H9 (cell line): ENCODE measurements at regions not wholly inside any gene's neighbourhood (a gene's known extent, or its start where the extent isn't known, plus 50 kb on each side); places are given as distances from the start of the nearest gene placed in this dataset.

Experiments
- DNase-seq: peaks from one replicate; pipeline ENCODE4 v3.0.0-alpha.2; 2017
- H2AFZ ChIP-seq: one replicate; pipeline ENCODE4 v1.6.1; 2013; ENCODE audit warnings: mild to moderate bottlenecking, low read length, control low read depth, moderate library complexity
- H2AK5ac ChIP-seq: 2 replicates; pipeline ENCODE4 v1.6.1; 2013; ENCODE audit warnings: low read length, control low read depth, mixed read lengths; ENCODE audit not compliant: insufficient read length
- H2BK120ac ChIP-seq: one replicate; pipeline ENCODE4 v1.6.1; 2013; ENCODE audit warnings: low read depth, mild to moderate bottlenecking, low read length, control low read depth, inconsistent platforms; ENCODE audit not compliant: poor library complexity, severe bottlenecking
- H2BK12ac ChIP-seq: 2 replicates; pipeline ENCODE4 v1.6.1; 2013; ENCODE audit warnings: low read length, control low read depth, mixed read lengths, low read depth; ENCODE audit not compliant: insufficient read length
- H2BK15ac ChIP-seq: 2 replicates; pipeline ENCODE4 v1.6.1; 2013; ENCODE audit warnings: low read depth, low read length, control low read depth
- H2BK20ac ChIP-seq: one replicate; pipeline ENCODE4 v1.6.1; 2013; ENCODE audit warnings: low read depth, mild to moderate bottlenecking, low read length, control low read depth, inconsistent platforms; ENCODE audit not compliant: poor library complexity, severe bottlenecking
- H2BK5ac ChIP-seq: 2 replicates; pipeline ENCODE4 v1.6.1; 2013; ENCODE audit warnings: low read length, control low read depth, mixed read lengths; ENCODE audit not compliant: insufficient read length
- H3K14ac ChIP-seq: 2 replicates; pipeline ENCODE4 v1.6.1; 2013; ENCODE audit warnings: low read length, control low read depth; ENCODE audit not compliant: insufficient read depth
- H3K18ac ChIP-seq: 2 replicates; pipeline ENCODE4 v1.6.1; 2013; ENCODE audit warnings: low read depth, mild to moderate bottlenecking, mixed read lengths, low read length, control low read depth; ENCODE audit not compliant: insufficient read length
- H3K23ac ChIP-seq: 2 replicates; pipeline ENCODE4 v1.6.1; 2013; ENCODE audit warnings: low read length, control low read depth, mixed read lengths, low read depth; ENCODE audit not compliant: insufficient read length
- H3K23me2 ChIP-seq: 2 replicates; pipeline ENCODE4 v1.6.1; 2013; ENCODE audit warnings: low read depth, mild to moderate bottlenecking, mixed read lengths, low read length, control low read depth; ENCODE audit not compliant: insufficient read length, poor library complexity, severe bottlenecking
- H3K27ac ChIP-seq: 2 replicates; pipeline ENCODE4 v1.5.1; 2013; ENCODE audit warnings: low read length, control low read depth, mixed read lengths, low read depth; ENCODE audit not compliant: insufficient read length
- H3K27me3 ChIP-seq: 2 replicates; pipeline ENCODE4 v1.6.1; 2013; ENCODE audit warnings: low read length, control low read depth, inconsistent platforms; ENCODE audit not compliant: insufficient read depth
- H3K4ac ChIP-seq: 2 replicates; pipeline ENCODE4 v1.6.1; 2013; ENCODE audit warnings: low read depth, mild to moderate bottlenecking, control low read depth, inconsistent platforms, low read length, moderate library complexity
- H3K4me1 ChIP-seq: 2 replicates; pipeline ENCODE4 v1.6.1; 2013; ENCODE audit warnings: low read length, control low read depth, inconsistent platforms; ENCODE audit not compliant: insufficient read depth
- H3K4me2 ChIP-seq: 2 replicates; pipeline ENCODE4 v1.6.1; 2013; ENCODE audit warnings: low read length, control low read depth, mixed read lengths; ENCODE audit not compliant: insufficient read length, insufficient read depth
- H3K56ac ChIP-seq: 2 replicates; pipeline ENCODE4 v1.6.1; 2013; ENCODE audit warnings: low read depth, mild to moderate bottlenecking, mixed read lengths, low read length, control low read depth; ENCODE audit not compliant: insufficient read length
- H3K79me1 ChIP-seq: 2 replicates; pipeline ENCODE4 v1.6.1; 2013; ENCODE audit warnings: low read depth, mild to moderate bottlenecking, moderate library complexity, low read length, control low read depth, inconsistent platforms; ENCODE audit not compliant: insufficient read depth, poor library complexity, severe bottlenecking
- H3K79me2 ChIP-seq: 2 replicates; pipeline ENCODE4 v1.6.1; 2013; ENCODE audit warnings: low read length, control low read depth, inconsistent platforms; ENCODE audit not compliant: insufficient read depth
- H3K9ac ChIP-seq: 2 replicates; pipeline ENCODE4 v1.6.1; 2013; ENCODE audit warnings: low read length, control low read depth, mixed read lengths; ENCODE audit not compliant: insufficient read length; ENCODE audit errors: extremely low read depth
- H3K9me3 ChIP-seq: one replicate; pipeline ENCODE4 v1.6.1; 2013; ENCODE audit warnings: low read depth, low read length, inconsistent platforms; ENCODE audit not compliant: control insufficient read depth
- H3T11ph ChIP-seq: one replicate; pipeline ENCODE4 v1.6.1; 2013; ENCODE audit warnings: mild to moderate bottlenecking, low read length, control low read depth, inconsistent platforms
- H4K20me1 ChIP-seq: one replicate; pipeline ENCODE4 v1.6.1; 2013; ENCODE audit not compliant: control insufficient read depth, insufficient read length, insufficient read depth
- H4K5ac ChIP-seq: 2 replicates; pipeline ENCODE4 v1.6.1; 2013; ENCODE audit warnings: low read depth, mild to moderate bottlenecking, mixed read lengths, low read length, control low read depth; ENCODE audit not compliant: insufficient read length
- H4K8ac ChIP-seq: replicated peaks from 2 replicates; pipeline ENCODE4 v1.6.1; 2013; ENCODE audit warnings: low read length, control low read depth, mixed read lengths, low read depth; ENCODE audit not compliant: insufficient read length
- H4K91ac ChIP-seq: 2 replicates; pipeline ENCODE4 v1.6.1; 2013; ENCODE audit warnings: low read depth, mild to moderate bottlenecking, moderate library complexity, mixed read lengths, low read length, control low read depth; ENCODE audit not compliant: insufficient read length
- H3K27ac Mint-ChIP-seq, 3 experiments: 2 replicates in 2 of 3; 3 replicates in 1 of 3; pipeline ENCODE4 v1.8.0; 2020 to 2021; ENCODE audit warnings: mixed read lengths in 3 of 3, mild to moderate bottlenecking in 1 of 3, moderate library complexity in 1 of 3
- H3K27me3 Mint-ChIP-seq: 2 replicates; pipeline ENCODE4 v1.8.0; 2021; ENCODE audit warnings: low read depth, mild to moderate bottlenecking, moderate library complexity, mixed read lengths
- H3K36me3 Mint-ChIP-seq, 3 experiments: 2 replicates in 2 of 3; 3 replicates in 1 of 3; pipeline ENCODE4 v1.8.0; 2020 to 2021; ENCODE audit warnings: low read depth in 3 of 3, mixed read lengths in 3 of 3; ENCODE audit not compliant: insufficient read depth in 1 of 3
- H3K4me1 Mint-ChIP-seq, 2 experiments: 2 replicates each; pipeline ENCODE4 v1.8.0; 2020; ENCODE audit warnings: mixed read lengths in 2 of 2
- H3K4me3 Mint-ChIP-seq, 2 experiments: 2 replicates in 1 of 2; 3 replicates in 1 of 2; pipeline ENCODE4 v1.8.0; 2020 to 2021; ENCODE audit warnings: mild to moderate bottlenecking in 2 of 2, mixed read lengths in 2 of 2, moderate library complexity in 1 of 2
- H3K9me3 Mint-ChIP-seq, 2 experiments: 2 replicates in 1 of 2; 3 replicates in 1 of 2; pipeline ENCODE4 v1.8.0; 2020; ENCODE audit warnings: mild to moderate bottlenecking in 2 of 2, mixed read lengths in 2 of 2, moderate library complexity in 1 of 2
- WGBS: extraction: QIAGEN DNeasy Blood & Tissue Kit; methylation state at CpG from one replicate; pipeline ENCODE4 v1.1.7; 2013; ENCODE audit warnings: missing lambda C conversion rate, low lambda C conversion rate, mixed read lengths; ENCODE audit not compliant: insufficient read length; ENCODE audit errors: extremely low coverage; 5-methylcytosine and 5-hydroxymethylcytosine counted together
- TF ChIP-seq, protein P1 (sequence below): fragments of 200-600 bp; sonication (generic); conservative IDR thresholded peaks from 3 replicates; pipeline ENCODE4 v1.8.0; 2021; ENCODE audit warnings: antibody characterized with exemption, mild to moderate bottlenecking

DNA sequence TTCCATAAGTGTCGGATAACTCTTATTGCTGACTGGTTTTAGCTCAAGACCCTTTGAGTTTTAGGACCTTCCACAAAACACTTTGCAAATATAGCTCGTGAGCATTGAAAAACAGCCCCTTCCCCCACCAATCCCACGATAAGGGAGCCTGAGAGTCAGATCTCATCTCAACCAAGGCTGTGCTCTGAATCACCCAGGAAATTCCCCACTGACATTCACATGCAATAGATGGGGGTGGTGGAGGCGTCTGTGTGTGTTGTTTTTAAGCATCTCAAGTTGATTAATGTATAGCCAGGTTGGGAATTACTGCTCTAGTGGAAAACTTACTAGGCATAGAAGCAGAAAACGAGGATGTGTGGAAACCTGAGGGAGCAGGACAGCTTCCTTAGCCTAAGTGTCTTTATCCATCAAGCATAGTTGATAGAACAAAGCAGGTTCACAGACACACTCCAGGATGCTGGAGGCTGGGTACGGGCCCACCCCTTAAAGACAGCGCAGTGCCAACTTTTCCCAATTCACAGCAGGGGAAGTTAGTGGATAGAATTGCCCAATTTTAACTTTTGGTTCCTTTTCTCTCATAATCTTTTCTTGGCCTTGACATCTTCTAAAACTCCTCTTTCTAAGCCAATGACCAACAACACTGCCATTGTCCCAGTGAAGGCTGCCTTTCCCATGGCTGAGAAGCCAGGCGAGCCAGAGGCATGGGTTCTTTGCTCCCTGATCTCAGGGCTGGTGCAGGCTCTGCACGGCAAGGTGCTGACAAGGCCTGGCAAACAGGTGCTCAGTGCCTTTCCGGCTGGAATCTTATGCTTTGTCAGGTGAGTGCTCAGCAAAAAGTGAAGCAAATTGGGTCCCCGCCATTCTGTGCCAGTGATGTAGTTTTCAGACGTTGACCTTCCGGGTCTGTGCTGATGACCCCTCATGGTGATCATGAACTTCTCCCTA lies 98.5 kb upstream of the INSIG1 start:
- no peak overlapping the region for H3K4me3 Mint-ChIP-seq

More for the DNA sequence above, 98.5 kb upstream of the INSIG1 start:
- H2BK120ac ChIP-seq: no peak overlapping the region
- no peak overlapping the region for H2BK12ac ChIP-seq
- H3K4me2 ChIP-seq: no peak overlapping the region
- H4K8ac ChIP-seq: no peak overlapping the region
- H2BK20ac ChIP-seq: no peak overlapping the region
- no peak overlapping the region; the same call in 1 of the 2 replicates for H3K14ac ChIP-seq
- Mint-ChIP-seq H3K27ac (no peak overlapping the region), H3K4me1 (peaks cover 6 to 10% of the 10 kb centered on the region in 2 experiments; a peak in 3 of 4 replicates), H3K9me3 (peaks cover 13 to 15% of the 10 kb centered on the region in 2 experiments), H3K36me3 (peaks cover 0 to 13% (median 7%) of the 10 kb centered on the region in 3 experiments; a peak in 6 of 7 replicates), H3K27me3 (peaks cover 6% of the 10 kb centered on the region)
- H4K91ac ChIP-seq: no peak overlapping the region
- no peak overlapping the region for H4K5ac ChIP-seq
- H3K23me2 ChIP-seq: no peaks in the 10 kb centered on the region
- no peak overlapping the region for H2BK5ac ChIP-seq
- no peak overlapping the region for H2AFZ ChIP-seq
- H2AK5ac ChIP-seq: no peak overlapping the region
- H3K56ac ChIP-seq: no peak overlapping the region
- H3K27ac ChIP-seq: no peak overlapping the region
- H3K9me3 ChIP-seq: no peaks in the 10 kb centered on the region
- H3K23ac ChIP-seq: no peak overlapping the region
- H3K27me3 ChIP-seq: no peaks in the 10 kb centered on the region
- no peak overlapping the region for H3K18ac ChIP-seq
- H2BK15ac ChIP-seq: no peak overlapping the region
- no peaks in the 10 kb centered on the region for H4K20me1 ChIP-seq
- H3K4me1 ChIP-seq: no peaks in the 10 kb centered on the region
- no peak for DNase-seq
- TF ChIP-seq, protein P1, sequence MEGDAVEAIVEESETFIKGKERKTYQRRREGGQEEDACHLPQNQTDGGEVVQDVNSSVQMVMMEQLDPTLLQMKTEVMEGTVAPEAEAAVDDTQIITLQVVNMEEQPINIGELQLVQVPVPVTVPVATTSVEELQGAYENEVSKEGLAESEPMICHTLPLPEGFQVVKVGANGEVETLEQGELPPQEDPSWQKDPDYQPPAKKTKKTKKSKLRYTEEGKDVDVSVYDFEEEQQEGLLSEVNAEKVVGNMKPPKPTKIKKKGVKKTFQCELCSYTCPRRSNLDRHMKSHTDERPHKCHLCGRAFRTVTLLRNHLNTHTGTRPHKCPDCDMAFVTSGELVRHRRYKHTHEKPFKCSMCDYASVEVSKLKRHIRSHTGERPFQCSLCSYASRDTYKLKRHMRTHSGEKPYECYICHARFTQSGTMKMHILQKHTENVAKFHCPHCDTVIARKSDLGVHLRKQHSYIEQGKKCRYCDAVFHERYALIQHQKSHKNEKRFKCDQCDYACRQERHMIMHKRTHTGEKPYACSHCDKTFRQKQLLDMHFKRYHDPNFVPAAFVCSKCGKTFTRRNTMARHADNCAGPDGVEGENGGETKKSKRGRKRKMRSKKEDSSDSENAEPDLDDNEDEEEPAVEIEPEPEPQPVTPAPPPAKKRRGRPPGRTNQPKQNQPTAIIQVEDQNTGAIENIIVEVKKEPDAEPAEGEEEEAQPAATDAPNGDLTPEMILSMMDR: no peak
- no peaks in the 10 kb centered on the region for H3K79me2 ChIP-seq
- H3K4ac ChIP-seq: no peak overlapping the region
- no CpG with 5 or more reads among the region's 13 CpGs for WGBS
- H3K9ac ChIP-seq: no peak overlapping the region
- H3T11ph ChIP-seq: no peak overlapping the region
- no peaks in the 10 kb centered on the region for H3K79me1 ChIP-seq
